K562 (cell line): ENCODE measurements at regions not wholly inside any gene's neighbourhood (a gene's known extent, or its start where the extent isn't known, plus 50 kb on each side); places are given as distances from the start of the nearest gene placed in this dataset.

Source experiments
- CXXC5 ChIP-seq: fragments of 250-450 bp; sonication (Bioruptor Pico); IDR thresholded peaks from 2 replicates; pipeline ENCODE4 v1.8.0; 2022; ENCODE audit warnings: inconsistent platforms, mild to moderate bottlenecking, moderate library complexity
- L3MBTL2 ChIP-seq: fragments of 450-650 bp; IDR thresholded peaks from 2 replicates; pipeline ENCODE4 v1.6.1; 2016; ENCODE audit warnings: mild to moderate bottlenecking, moderate library complexity
- NFE2L1 ChIP-seq: fragments of 450-650 bp; IDR thresholded peaks from 2 replicates; pipeline ENCODE4 v1.6.1; 2016; ENCODE audit warnings: missing genetic modification characterization, low read depth, mild to moderate bottlenecking, missing compliant biosample characterization, moderate library complexity, borderline replicate concordance
- NFIX ChIP-seq: fragments of 250-450 bp; sonication (Bioruptor Pico); IDR thresholded peaks from 2 replicates; pipeline ENCODE4 v1.4.0; 2020; ENCODE audit warnings: low read depth, mild to moderate bottlenecking, moderate library complexity
- POLR2G ChIP-seq: fragments of 200-400 bp; formaldehyde crosslinking; IDR thresholded peaks from 2 replicates; pipeline ENCODE4 v1.6.1; 2017; ENCODE audit warnings: low read depth, mild to moderate bottlenecking, antibody characterized with exemption, low read length, moderate library complexity
- PTBP1 ChIP-seq: fragments of 200-400 bp; formaldehyde crosslinking; IDR thresholded peaks from 2 replicates; pipeline ENCODE4 v1.6.1; 2017; ENCODE audit warnings: low read depth, low read length
- U2AF1 ChIP-seq: fragments of 200-400 bp; formaldehyde crosslinking; optimal IDR thresholded peaks from 2 replicates; pipeline ENCODE3; 2017; ENCODE audit warnings: mild to moderate bottlenecking, low read depth, low read length, moderate library complexity
- ZNF133 ChIP-seq: fragments of 250-450 bp; sonication (Bioruptor Pico); IDR thresholded peaks from 2 replicates; pipeline ENCODE4 v1.4.0; 2020; ENCODE audit warnings: mild to moderate bottlenecking
- ZNF407 ChIP-seq: fragments of 450-650 bp; IDR thresholded peaks from 2 replicates; pipeline ENCODE4 v1.6.1; 2016; ENCODE audit warnings: low read depth
- ZNF695 ChIP-seq: fragments of 450-650 bp; formaldehyde crosslinking; IDR thresholded peaks from 2 replicates; pipeline ENCODE4 v1.4.0; 2020; ENCODE audit warnings: mild to moderate bottlenecking, moderate library complexity

GRCh38 chr2:56531668-56532420 lies 348.1 kb downstream of the CCDC85A start (continued):
- TF ChIP-seq ZNF407, result no peak
- no peak for TF ChIP-seq ZNF695 (CRISPR knock-in tag)
- TF ChIP-seq ZNF133 (CRISPR knock-in tag), result no peak
- TF ChIP-seq NFIX (CRISPR knock-in tag), result no peak
- TF ChIP-seq NFE2L1 (tag), result no peak
- no peak for TF ChIP-seq PTBP1
- no peak for TF ChIP-seq POLR2G
- TF ChIP-seq L3MBTL2, result no peak
- TF ChIP-seq CXXC5 (CRISPR knock-in tag), result no peak
- TF ChIP-seq U2AF1, result no peak
